HG03520 (cell line): ENCODE measurements at regions not wholly inside any gene's neighbourhood (a gene's known extent, or its start where the extent isn't known, plus 50 kb on each side); places are given as distances from the start of the nearest gene placed in this dataset.
"Not testable (repeated sequence)": the region's sequence is repeated elsewhere in the genome, so short reads cannot be mapped to it uniquely, and the experiment has no call there.

Source experiments
- ATAC-seq: cut with Tn5 transposase; IDR thresholded peaks from one replicate; pipeline ENCODE4 v1.9.1; 2021; ENCODE audit warnings: mild to moderate bottlenecking, moderate library complexity; ENCODE audit not compliant: unreplicated experiment

- no peak for ATAC-seq
Observed at GRCh38 chr5:5902678-5903646, 475.4 kb downstream of the MED10 start.

- ATAC-seq, result no peak
Observed at GRCh38 chr5:5900350-5900749, 477.9 kb downstream of the ICE1 start.

- no peak for ATAC-seq
Observed at GRCh38 chr5:5899716-5900115, 477.2 kb downstream of the ICE1 start.

GRCh38 chr5:5888284-5888683, 465.8 kb downstream of the ICE1 start:
- ATAC-seq, result no peak

- ATAC-seq, result no peak
Observed at GRCh38 chr5:5887833-5888232, 465.4 kb downstream of the ICE1 start.

GRCh38 chr5:5886812-5887486, 464.5 kb downstream of the ICE1 start:
- peak; percentile 69 for ATAC-seq

GRCh38 chr5:5886353-5886752, 463.9 kb downstream of the ICE1 start:
- no peak for ATAC-seq

GRCh38 chr5:5885782-5886181, 463.3 kb downstream of the ICE1 start:
- ATAC-seq, result no peak

- no peak for ATAC-seq
Observed at GRCh38 chr5:5884593-5884992, 462.1 kb downstream of the ICE1 start.

- ATAC-seq, result no peak
Observed at GRCh38 chr5:5883562-5883961, 461.1 kb downstream of the ICE1 start.

GRCh38 chr5:5883146-5883545, 460.7 kb downstream of the ICE1 start:
- ATAC-seq, result no peak

GRCh38 chr5:5882706-5883105, 460.2 kb downstream of the ICE1 start:
- no peak for ATAC-seq

- no peak for ATAC-seq
Observed at GRCh38 chr5:5881294-5881693, 458.8 kb downstream of the ICE1 start.

- ATAC-seq, result no peak
Observed at GRCh38 chr5:5880077-5880763, 457.7 kb downstream of the ICE1 start.

- ATAC-seq, result no peak
Observed at GRCh38 chr5:5857396-5857795, 434.9 kb downstream of the ICE1 start.

- ATAC-seq, result no peak
Observed at GRCh38 chr5:5854087-5854486, 431.6 kb downstream of the ICE1 start.

- ATAC-seq, result no peak
Observed at GRCh38 chr5:5838493-5838892, 416.0 kb downstream of the ICE1 start.

GRCh38 chr5:5831622-5832021, 409.1 kb downstream of the ICE1 start:
- not testable (repeated sequence) for ATAC-seq

GRCh38 chr5:5828619-5829018, 406.1 kb downstream of the ICE1 start:
- ATAC-seq, result no peak

- ATAC-seq, result no peak
Observed at GRCh38 chr5:5826911-5827310, 404.4 kb downstream of the ICE1 start.

- ATAC-seq, result no peak
Observed at GRCh38 chr5:5822729-5823257, 400.3 kb downstream of the ICE1 start.
